ENCODE measurements at regions not wholly inside any gene's neighbourhood (a gene's known extent, or its start where the extent isn't known, plus 50 kb on each side); places are given as distances from the start of the nearest gene placed in this dataset.
"Not testable (repeated sequence)": the region's sequence is repeated elsewhere in the genome, so short reads cannot be mapped to it uniquely, and the experiment has no call there.

DNA sequence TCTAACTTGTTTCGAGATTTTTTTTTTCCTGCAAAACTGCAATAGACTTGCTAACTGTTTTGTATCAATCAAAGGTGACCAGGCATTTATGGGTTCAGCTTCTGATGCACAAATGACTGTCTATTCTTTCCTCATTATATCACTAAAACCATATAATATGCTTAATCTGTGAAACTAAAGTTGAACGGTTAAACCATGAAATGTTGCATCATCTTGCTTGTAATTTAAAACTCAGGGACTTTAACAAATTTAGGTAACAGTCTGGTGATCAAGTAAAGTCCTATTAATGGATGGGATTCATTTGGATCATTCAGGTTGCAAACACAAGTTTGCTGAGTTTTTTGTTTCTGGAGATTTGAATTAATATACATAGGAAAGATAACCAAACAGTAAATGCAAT, 232.0 kb upstream of the LUZP2 start:
- no peaks in the 10 kb centered on the region for H3K27me3 ChIP-seq
- no peaks in the 10 kb centered on the region for H3K4me1 ChIP-seq
- H3K4me3 ChIP-seq: no peak overlapping the region
- DNase-seq (ENCODE audit: extremely low spot score in 2 of 2): no peak
- no peak for TF ChIP-seq POLR2AphosphoS5 (IDR thresholded peaks at IDR 0.05; ENCODE audit: insufficient read depth in 1 of 2, low read depth in 1 of 2)
- TF ChIP-seq CTCF (IDR thresholded peaks at IDR 0.05): no peak
- no peak for TF ChIP-seq POLR2A (IDR thresholded peaks at IDR 0.05)
- H3K9me3 ChIP-seq: no peaks in the 10 kb centered on the region
- no peaks in the 10 kb centered on the region for H3K36me3 ChIP-seq
- H3K27ac ChIP-seq: no peak overlapping the region
- intact Hi-C loops (cut with DNase I): no loop called here

DNA sequence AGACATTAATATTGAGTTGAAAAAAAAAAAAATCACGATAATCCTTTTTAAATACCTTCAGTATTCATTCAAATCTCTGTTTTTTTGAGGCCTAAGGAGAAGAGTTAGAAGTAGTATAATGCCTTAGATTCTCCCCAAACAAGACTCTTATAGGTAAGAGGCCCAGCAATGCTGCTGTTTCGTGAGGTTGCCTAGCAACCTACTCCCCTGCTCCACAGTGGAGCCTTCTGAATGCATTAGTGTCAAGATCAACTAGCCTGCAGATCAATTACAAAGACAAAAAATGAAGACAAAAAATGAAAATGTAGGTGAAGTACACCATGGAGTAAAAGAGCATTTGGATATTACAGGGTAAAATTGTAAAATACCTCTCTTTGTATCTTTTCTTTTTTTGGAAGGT, 229.8 kb upstream of the LUZP2 start:
- H3K4me3 ChIP-seq: no peak overlapping the region
- TF ChIP-seq POLR2AphosphoS5 (IDR thresholded peaks at IDR 0.05; ENCODE audit: insufficient read depth in 1 of 2, low read depth in 1 of 2) (no peak), POLR2A (IDR thresholded peaks at IDR 0.05) (no peak), CTCF (IDR thresholded peaks at IDR 0.05) (no peak)
- intact Hi-C loops (cut with DNase I): no loop called here

DNA sequence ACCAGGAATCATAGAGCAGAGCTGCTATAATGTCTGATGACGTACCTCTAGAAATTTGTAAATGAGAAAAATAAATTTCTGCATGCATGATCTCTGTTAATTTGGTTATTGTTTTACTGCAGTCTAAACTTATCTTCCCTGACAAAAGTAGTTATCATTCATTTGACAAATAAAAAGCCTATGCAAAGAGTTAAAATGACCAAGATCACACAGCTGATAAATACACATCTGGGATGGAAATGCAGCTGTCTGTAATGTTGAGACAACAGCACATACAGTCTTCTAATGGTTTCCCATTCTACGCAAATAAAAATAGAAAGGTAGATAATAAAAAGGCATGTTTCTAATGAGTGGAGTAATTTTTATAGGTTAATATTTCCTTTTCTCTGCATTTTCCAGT, 225.1 kb upstream of the LUZP2 start:
- intact Hi-C loops (cut with DNase I): no loop called here
- H3K27me3 ChIP-seq: no peaks in the 10 kb centered on the region

More for the DNA sequence above, 229.8 kb upstream of the LUZP2 start:
- Histone ChIP-seq H3K4me1 (no peaks in the 10 kb centered on the region), H3K9me3 (no peaks in the 10 kb centered on the region), H3K27me3 (no peaks in the 10 kb centered on the region), H3K36me3 (no peaks in the 10 kb centered on the region), H3K27ac (no peak overlapping the region)
- DNase-seq (ENCODE audit: extremely low spot score in 2 of 2): no peak

DNA sequence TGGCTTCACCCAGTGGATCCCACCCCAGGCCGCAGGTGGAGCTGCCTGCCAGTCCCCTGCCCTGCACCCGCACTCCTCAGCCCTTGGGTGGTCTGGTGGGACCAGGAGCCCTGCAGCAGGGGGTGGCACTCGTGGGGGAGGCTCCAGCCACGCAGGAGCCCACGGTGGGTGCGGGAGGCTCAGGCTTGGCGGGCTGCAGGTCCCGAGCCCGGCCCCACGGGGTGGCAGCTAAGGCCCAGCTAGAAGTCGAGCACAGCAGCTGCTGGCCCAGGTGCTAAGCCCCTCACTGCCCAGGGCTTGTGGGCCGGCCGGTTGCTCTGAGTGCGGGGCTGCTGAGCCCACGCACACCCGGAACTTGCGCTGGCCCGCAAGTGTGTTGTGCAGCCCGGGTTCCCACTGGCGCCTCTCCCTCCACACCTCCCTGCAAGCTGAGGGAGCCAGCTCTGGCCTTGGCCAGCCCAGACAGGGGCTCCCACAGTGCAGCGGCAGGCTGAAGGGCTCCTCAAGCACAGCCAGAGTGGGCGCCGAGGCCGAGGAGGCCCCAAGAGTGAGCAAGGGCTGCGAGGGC, 222.6 kb upstream of the LUZP2 start:
- H3K4me1 ChIP-seq; H3K36me3 ChIP-seq; H3K27ac ChIP-seq; H3K27me3 ChIP-seq; H3K9me3 ChIP-seq; H3K4me3 ChIP-seq; DNase-seq (ENCODE audit: extremely low spot score in 2 of 2); intact Hi-C loops (cut with DNase I): not testable (repeated sequence)

More for the DNA sequence above, 225.1 kb upstream of the LUZP2 start:
- no peaks in the 10 kb centered on the region for H3K4me1 ChIP-seq
- H3K27ac ChIP-seq: no peak overlapping the region
- no peaks in the 10 kb centered on the region for H3K36me3 ChIP-seq
- DNase-seq (ENCODE audit: extremely low spot score in 2 of 2): no peak
- no peaks in the 10 kb centered on the region for H3K9me3 ChIP-seq
- no peak overlapping the region for H3K4me3 ChIP-seq
- no peak for TF ChIP-seq POLR2A (IDR thresholded peaks at IDR 0.05)
- no peak for TF ChIP-seq POLR2AphosphoS5 (IDR thresholded peaks at IDR 0.05; ENCODE audit: insufficient read depth in 1 of 2, low read depth in 1 of 2)
- no peak for TF ChIP-seq CTCF (IDR thresholded peaks at IDR 0.05)

GRCh38 chr11:24286238-24286637, 210.6 kb upstream of the LUZP2 start:
- Histone ChIP-seq H3K36me3 (no peaks in the 10 kb centered on the region), H3K4me1 (no peaks in the 10 kb centered on the region), H3K9me3 (no peaks in the 10 kb centered on the region), H3K27ac (no peak overlapping the region), H3K4me3 (no peak overlapping the region), H3K27me3 (no peaks in the 10 kb centered on the region)
- no peak for DNase-seq (ENCODE audit: extremely low spot score in 2 of 2)
- TF ChIP-seq POLR2AphosphoS5 (IDR thresholded peaks at IDR 0.05; ENCODE audit: insufficient read depth in 1 of 2, low read depth in 1 of 2) (no peak), POLR2A (IDR thresholded peaks at IDR 0.05) (no peak), CTCF (IDR thresholded peaks at IDR 0.05) (no peak)
- intact Hi-C loops (cut with DNase I): no loop called here
